Hepatocyte (in vitro differentiated cells): ENCODE measurements at regions not wholly inside any gene's neighbourhood (a gene's known extent, or its start where the extent isn't known, plus 50 kb on each side); places are given as distances from the start of the nearest gene placed in this dataset.

Experiments used
- DNase-seq: peaks from one replicate; pipeline ENCODE4 v3.0.0-alpha.2; 2016; ENCODE audit warnings: low spot score
- H2AFZ ChIP-seq: fragments of 200-600 bp; sonication (generic); 2 replicates; pipeline ENCODE4 v1.6.0; 2016; ENCODE audit warnings: antibody characterized with exemption, mild to moderate bottlenecking
- H3K27ac ChIP-seq: fragments of 200-600 bp; sonication (generic); 2 replicates; pipeline ENCODE4 v1.5.1; 2016; ENCODE audit warnings: mild to moderate bottlenecking
- H3K27me3 ChIP-seq: fragments of 200-600 bp; sonication (generic); 2 replicates; pipeline ENCODE4 v1.6.1; 2016
- H3K36me3 ChIP-seq: fragments of 200-600 bp; sonication (generic); replicated peaks from 2 replicates; pipeline ENCODE4 v1.5.1; 2016; ENCODE audit warnings: low read depth; ENCODE audit not compliant: insufficient read depth
- H3K4me1 ChIP-seq: fragments of 200-600 bp; sonication (generic); 2 replicates; pipeline ENCODE4 v1.5.1; 2016; ENCODE audit warnings: mild to moderate bottlenecking, moderate library complexity; ENCODE audit not compliant: insufficient read depth
- H3K4me2 ChIP-seq: fragments of 200-600 bp; sonication (generic); 2 replicates; pipeline ENCODE4 v1.6.0; 2016
- H3K4me3 ChIP-seq: fragments of 200-600 bp; sonication (generic); 2 replicates; pipeline ENCODE4 v1.5.1; 2016; ENCODE audit warnings: mild to moderate bottlenecking
- H3K79me2 ChIP-seq: fragments of 200-600 bp; sonication (generic); 2 replicates; pipeline ENCODE4 v1.6.0; 2017; ENCODE audit warnings: mild to moderate bottlenecking
- H3K9me2 ChIP-seq: fragments of 200-600 bp; sonication (generic); replicated peaks from 2 replicates; pipeline ENCODE4 v1.6.0; 2017; ENCODE audit warnings: mild to moderate bottlenecking; ENCODE audit not compliant: insufficient read depth
- H3K9me3 ChIP-seq: fragments of 200-600 bp; sonication (generic); 2 replicates; pipeline ENCODE4 v1.5.1; 2016; ENCODE audit warnings: low read depth, mild to moderate bottlenecking
- H4K20me1 ChIP-seq: fragments of 200-600 bp; sonication (generic); 2 replicates; pipeline ENCODE4 v1.6.0; 2016; ENCODE audit warnings: mild to moderate bottlenecking; ENCODE audit not compliant: insufficient read depth, poor library complexity, severe bottlenecking
- EZH2 ChIP-seq: fragments of 200-600 bp; sonication (generic); IDR thresholded peaks from 2 replicates; pipeline ENCODE4 v1.6.1; 2016; ENCODE audit warnings: antibody characterized with exemption, mild to moderate bottlenecking, borderline replicate concordance
- EZH2phosphoT487 ChIP-seq: fragments of 200-600 bp; sonication (generic); IDR thresholded peaks from one replicate; pipeline ENCODE4 v1.6.1; 2018; ENCODE audit warnings: antibody characterized with exemption, mild to moderate bottlenecking, low read depth, moderate library complexity; ENCODE audit not compliant: unreplicated experiment, severe bottlenecking
- WGBS: methylation state at CpG from one replicate; pipeline ENCODE4 v1.1.6; 2016; ENCODE audit warnings: low lambda C conversion rate; ENCODE audit errors: missing lambda C conversion rate; 5-methylcytosine and 5-hydroxymethylcytosine counted together
- TF ChIP-seq, protein P1 (sequence below): fragments of 200-600 bp; sonication (generic); IDR thresholded peaks from 2 replicates; pipeline ENCODE4 v1.5.1; 2016; ENCODE audit warnings: antibody characterized with exemption, mild to moderate bottlenecking; ENCODE audit not compliant: poor library complexity

- no peak for DNase-seq
- no peak overlapping the region for H3K4me3 ChIP-seq
- H3K4me2 ChIP-seq, result no peak overlapping the region
- H3K79me2 ChIP-seq, result no peaks in the 10 kb centered on the region
- TF ChIP-seq, protein P1, sequence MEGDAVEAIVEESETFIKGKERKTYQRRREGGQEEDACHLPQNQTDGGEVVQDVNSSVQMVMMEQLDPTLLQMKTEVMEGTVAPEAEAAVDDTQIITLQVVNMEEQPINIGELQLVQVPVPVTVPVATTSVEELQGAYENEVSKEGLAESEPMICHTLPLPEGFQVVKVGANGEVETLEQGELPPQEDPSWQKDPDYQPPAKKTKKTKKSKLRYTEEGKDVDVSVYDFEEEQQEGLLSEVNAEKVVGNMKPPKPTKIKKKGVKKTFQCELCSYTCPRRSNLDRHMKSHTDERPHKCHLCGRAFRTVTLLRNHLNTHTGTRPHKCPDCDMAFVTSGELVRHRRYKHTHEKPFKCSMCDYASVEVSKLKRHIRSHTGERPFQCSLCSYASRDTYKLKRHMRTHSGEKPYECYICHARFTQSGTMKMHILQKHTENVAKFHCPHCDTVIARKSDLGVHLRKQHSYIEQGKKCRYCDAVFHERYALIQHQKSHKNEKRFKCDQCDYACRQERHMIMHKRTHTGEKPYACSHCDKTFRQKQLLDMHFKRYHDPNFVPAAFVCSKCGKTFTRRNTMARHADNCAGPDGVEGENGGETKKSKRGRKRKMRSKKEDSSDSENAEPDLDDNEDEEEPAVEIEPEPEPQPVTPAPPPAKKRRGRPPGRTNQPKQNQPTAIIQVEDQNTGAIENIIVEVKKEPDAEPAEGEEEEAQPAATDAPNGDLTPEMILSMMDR, result no peak
- no peak for TF ChIP-seq EZH2phosphoT487
- no peak for TF ChIP-seq EZH2
- no peak overlapping the region for H2AFZ ChIP-seq
- 81% methylated on average over 4 of the region's 4 CpGs for WGBS
- H3K27me3 ChIP-seq, result no peaks in the 10 kb centered on the region
- no peaks in the 10 kb centered on the region for H3K9me2 ChIP-seq
- no peak overlapping the region for H3K27ac ChIP-seq
- H3K4me1 ChIP-seq, result peaks cover 4% of the 10 kb centered on the region
- no peaks in the 10 kb centered on the region for H4K20me1 ChIP-seq
- no peaks in the 10 kb centered on the region for H3K9me3 ChIP-seq
- H3K36me3 ChIP-seq, result no peaks in the 10 kb centered on the region
Observed at GRCh38 chr15:38860253-38860652, 295.6 kb upstream of the RASGRP1 start.

DNA sequence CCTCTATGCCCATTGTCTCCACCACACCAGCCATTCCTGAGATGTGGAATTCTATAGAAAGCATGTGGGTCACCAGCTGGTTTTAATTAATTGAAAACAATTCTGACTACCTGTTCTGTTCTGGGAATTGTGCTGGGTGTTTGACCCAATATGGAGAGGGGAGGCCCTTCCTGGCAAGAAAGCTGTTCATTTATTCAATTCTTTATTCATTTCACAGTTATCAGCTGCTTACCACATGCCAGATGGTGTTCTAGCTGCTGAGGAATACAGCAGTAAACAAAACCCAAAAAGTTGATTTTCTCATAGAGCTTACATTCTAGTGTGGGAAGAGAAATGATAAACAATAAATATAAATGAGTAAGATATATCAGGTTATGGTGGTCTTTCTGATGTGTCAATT, 296.1 kb upstream of the RASGRP1 start:
- H3K9me2 ChIP-seq, result no peaks in the 10 kb centered on the region
- no peaks in the 10 kb centered on the region for H3K9me3 ChIP-seq
- no peaks in the 10 kb centered on the region for H3K79me2 ChIP-seq
- TF ChIP-seq, protein P1, result no peak
- TF ChIP-seq EZH2phosphoT487, result no peak
- H3K36me3 ChIP-seq, result no peaks in the 10 kb centered on the region
- H3K27ac ChIP-seq, result no peak overlapping the region
- H3K4me3 ChIP-seq, result no peak overlapping the region
- no peaks in the 10 kb centered on the region for H3K27me3 ChIP-seq
- H4K20me1 ChIP-seq, result no peaks in the 10 kb centered on the region
- DNase-seq, result no peak
- no peak overlapping the region for H3K4me2 ChIP-seq
- peaks cover 4% of the 10 kb centered on the region for H3K4me1 ChIP-seq
- no peak overlapping the region for H2AFZ ChIP-seq

DNA sequence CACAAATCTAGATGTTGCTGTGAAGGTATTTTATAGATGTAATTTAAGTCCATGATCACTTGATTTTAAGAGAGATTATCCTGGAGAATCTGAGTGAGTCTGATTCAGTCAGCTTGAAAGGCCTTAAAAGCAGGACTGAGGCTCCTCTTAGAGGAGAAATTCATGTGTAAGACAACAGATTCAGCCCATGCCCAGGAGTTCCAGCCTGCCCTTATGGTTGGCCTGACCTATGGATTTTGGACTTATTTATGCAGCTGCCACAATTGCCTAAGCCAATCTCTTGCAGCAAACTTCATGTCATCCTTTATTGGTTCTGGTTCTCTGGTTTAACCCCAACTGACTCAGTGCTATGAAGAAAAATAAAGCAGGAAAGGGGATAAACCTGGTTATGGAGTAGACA, 296.5 kb upstream of the RASGRP1 start:
- Histone ChIP-seq H3K4me2 (no peak overlapping the region), H3K9me3 (no peaks in the 10 kb centered on the region), H3K4me1 (peaks cover 4% of the 10 kb centered on the region), H3K27ac (no peak overlapping the region), H3K9me2 (no peaks in the 10 kb centered on the region), H2AFZ (no peak overlapping the region), H3K4me3 (no peak overlapping the region), H3K36me3 (no peaks in the 10 kb centered on the region), H3K27me3 (no peaks in the 10 kb centered on the region), H3K79me2 (no peaks in the 10 kb centered on the region), H4K20me1 (no peaks in the 10 kb centered on the region)
- TF ChIP-seq EZH2phosphoT487 (no peak), EZH2 (no peak)
- TF ChIP-seq, protein P1, result no peak
- no peak for DNase-seq

- DNase-seq, result no peak
- Histone ChIP-seq H2AFZ (no peak overlapping the region), H3K4me3 (no peak overlapping the region), H3K27ac (no peak overlapping the region), H3K27me3 (no peaks in the 10 kb centered on the region), H3K4me2 (no peak overlapping the region), H3K79me2 (no peaks in the 10 kb centered on the region), H3K36me3 (no peaks in the 10 kb centered on the region), H3K4me1 (peaks cover 4% of the 10 kb centered on the region), H4K20me1 (no peaks in the 10 kb centered on the region), H3K9me3 (no peaks in the 10 kb centered on the region), H3K9me2 (no peaks in the 10 kb centered on the region)
- 79% methylated on average over 1 of the region's 1 CpG for WGBS
- no peak for TF ChIP-seq EZH2phosphoT487
- TF ChIP-seq EZH2, result no peak
- TF ChIP-seq, protein P1, result no peak
Observed at GRCh38 chr15:38862099-38862498, 297.5 kb upstream of the RASGRP1 start.
